ENCODE measurements at regions not wholly inside any gene's neighbourhood (a gene's known extent, or its start where the extent isn't known, plus 50 kb on each side); places are given as distances from the start of the nearest gene placed in this dataset.

DNA sequence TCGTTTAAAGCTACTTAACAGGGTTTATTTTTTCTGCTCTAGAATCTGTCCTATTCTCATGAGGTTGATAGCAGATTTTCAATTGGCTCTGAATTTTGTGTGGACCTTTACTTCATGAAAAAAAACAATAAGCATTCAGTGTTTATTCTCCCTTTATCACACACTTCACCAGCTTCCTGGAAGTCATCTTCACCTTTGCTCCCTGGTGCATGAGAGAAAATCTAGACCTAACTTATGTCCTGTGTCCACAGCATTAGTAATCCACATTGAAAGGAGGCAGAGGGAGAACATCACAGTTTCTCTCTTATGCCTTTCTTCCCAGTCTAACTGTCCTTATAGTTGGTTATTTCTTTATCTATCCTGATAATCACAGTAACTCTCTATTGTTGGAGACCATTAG is 316.1 kb downstream of the PTH2R start:
- no peak for TF ChIP-seq POLR2AphosphoS5 (IDR thresholded peaks at IDR 0.05; ENCODE audit: low read depth, low read length)
- TF ChIP-seq TAF1 (IDR thresholded peaks at IDR 0.05; ENCODE audit: borderline replicate concordance, insufficient read depth, low read length), result no peak
- no peak for TF ChIP-seq FOXP2 (optimal IDR thresholded peaks at IDR 0.05; ENCODE audit: borderline replicate concordance, extremely low read depth, extremely low read length, insufficient read depth)
- no peak for TF ChIP-seq REST (IDR thresholded peaks at IDR 0.05; ENCODE audit: insufficient read depth in 1 of 2, low read depth in 2 of 2, low read length in 2 of 2)
- no peak for TF ChIP-seq SIN3A (IDR thresholded peaks at IDR 0.05; ENCODE audit: borderline replicate concordance, insufficient read depth, low read length)

- TF ChIP-seq FOXP2 (optimal IDR thresholded peaks at IDR 0.05; ENCODE audit: borderline replicate concordance, extremely low read depth, extremely low read length, insufficient read depth) (no peak), SIN3A (IDR thresholded peaks at IDR 0.05; ENCODE audit: borderline replicate concordance, insufficient read depth, low read length) (no peak), REST (IDR thresholded peaks at IDR 0.05; ENCODE audit: insufficient read depth in 1 of 2, low read depth in 2 of 2, low read length in 2 of 2) (no peak), POLR2AphosphoS5 (IDR thresholded peaks at IDR 0.05; ENCODE audit: low read depth, low read length) (no peak), TAF1 (IDR thresholded peaks at IDR 0.05; ENCODE audit: borderline replicate concordance, insufficient read depth, low read length) (no peak)
These were observed 318.7 kb downstream of the PTH2R start for GRCh38 chr2:208725280-208725679.

DNA sequence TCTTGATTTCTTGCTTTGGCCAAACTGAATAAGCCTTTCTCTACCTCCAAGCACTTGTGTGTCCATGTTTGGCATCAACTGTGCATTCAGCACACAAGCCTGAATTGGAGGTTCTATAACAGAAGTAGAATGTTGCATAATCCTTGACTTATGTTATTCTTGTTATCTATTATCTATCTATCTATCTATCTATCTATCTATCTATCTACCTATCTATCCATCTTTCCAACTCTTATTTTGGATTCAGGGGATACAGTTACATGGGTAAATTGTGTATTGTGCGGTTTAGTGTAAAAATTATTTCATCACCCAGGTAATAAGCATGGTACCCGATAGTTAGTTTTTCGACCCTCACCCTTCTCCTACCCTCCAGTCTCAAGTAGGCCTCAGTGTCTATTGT is 319.6 kb downstream of the PTH2R start:
- TF ChIP-seq TAF1 (IDR thresholded peaks at IDR 0.05; ENCODE audit: borderline replicate concordance, insufficient read depth, low read length), result no peak
- TF ChIP-seq FOXP2 (optimal IDR thresholded peaks at IDR 0.05; ENCODE audit: borderline replicate concordance, extremely low read depth, extremely low read length, insufficient read depth), result no peak
- no peak for TF ChIP-seq REST (IDR thresholded peaks at IDR 0.05; ENCODE audit: insufficient read depth in 1 of 2, low read depth in 2 of 2, low read length in 2 of 2)
- no peak for TF ChIP-seq SIN3A (IDR thresholded peaks at IDR 0.05; ENCODE audit: borderline replicate concordance, insufficient read depth, low read length)

GRCh38 chr2:208757364-208757763 is 350.8 kb downstream of the PTH2R start:
- TF ChIP-seq FOXP2 (optimal IDR thresholded peaks at IDR 0.05; ENCODE audit: borderline replicate concordance, extremely low read depth, extremely low read length, insufficient read depth) (no peak), TAF1 (IDR thresholded peaks at IDR 0.05; ENCODE audit: borderline replicate concordance, insufficient read depth, low read length) (no peak), POLR2AphosphoS5 (IDR thresholded peaks at IDR 0.05; ENCODE audit: low read depth, low read length) (no peak), REST (IDR thresholded peaks at IDR 0.05; ENCODE audit: insufficient read depth in 1 of 2, low read depth in 2 of 2, low read length in 2 of 2) (no peak), SIN3A (IDR thresholded peaks at IDR 0.05; ENCODE audit: borderline replicate concordance, insufficient read depth, low read length) (no peak)

GRCh38 chr2:208781166-208781565 is 374.6 kb downstream of the PTH2R start:
- TF ChIP-seq TAF1 (IDR thresholded peaks at IDR 0.05; ENCODE audit: borderline replicate concordance, insufficient read depth, low read length), result no peak
- TF ChIP-seq FOXP2 (optimal IDR thresholded peaks at IDR 0.05; ENCODE audit: borderline replicate concordance, extremely low read depth, extremely low read length, insufficient read depth), result no peak
- TF ChIP-seq POLR2AphosphoS5 (IDR thresholded peaks at IDR 0.05; ENCODE audit: low read depth, low read length), result no peak
- TF ChIP-seq REST (IDR thresholded peaks at IDR 0.05; ENCODE audit: insufficient read depth in 1 of 2, low read depth in 2 of 2, low read length in 2 of 2), result no peak
- no peak for TF ChIP-seq SIN3A (IDR thresholded peaks at IDR 0.05; ENCODE audit: borderline replicate concordance, insufficient read depth, low read length)

Measured in PFSK-1 (cell line).